Tibial nerve (tissue), 4 donors: ENCODE measurements at regions not wholly inside any gene's neighbourhood (a gene's known extent, or its start where the extent isn't known, plus 50 kb on each side); places are given as distances from the start of the nearest gene placed in this dataset.

Experiments used
- DNase-seq, 2 donors: peaks; one replicate each; pipeline ENCODE4 v3.0.0-alpha.2; 2019; ENCODE audit warnings: low spot score in 2 of 2
- H3K27ac ChIP-seq, 4 donors: fragments of 200-600 bp; sonication (generic) in 3 of 4; one replicate each; pipeline ENCODE4 v1.5.1; 2017 to 2019; ENCODE audit warnings: mild to moderate bottlenecking in 1 of 4
- H3K27me3 ChIP-seq, 2 donors: fragments of 200-600 bp; sonication (generic) in 1 of 2; one replicate each; pipeline versions ENCODE4 v1.5.1 to v1.6.0; 2017 to 2019
- H3K36me3 ChIP-seq, 3 donors: fragments of 200-600 bp; sonication (generic); one replicate each; pipeline ENCODE4 v1.5.1; 2018 to 2019
- H3K4me1 ChIP-seq, 4 donors: fragments of 200-600 bp; sonication (generic) in 3 of 4; one replicate each; pipeline ENCODE4 v1.5.1; 2017 to 2019
- H3K4me3 ChIP-seq, 4 donors: fragments of 200-600 bp; sonication (generic) in 3 of 4; one replicate each; pipeline ENCODE4 v1.5.1; 2017 to 2019; ENCODE audit warnings: mild to moderate bottlenecking in 1 of 4, moderate library complexity in 1 of 4
- H3K9me3 ChIP-seq, 4 donors: fragments of 200-600 bp; sonication (generic) in 3 of 4; one replicate each; pipeline ENCODE4 v1.5.1; 2017 to 2019
- EP300 ChIP-seq, 2 donors: sonication (generic); formaldehyde crosslinking; IDR thresholded peaks; one replicate each; pipeline ENCODE4 v1.6.1; 2017; ENCODE audit warnings: antibody characterized with exemption in 2 of 2, mild to moderate bottlenecking in 1 of 2
- POLR2A ChIP-seq, 2 donors: fragments of 450-650 bp; IDR thresholded peaks; one replicate each; pipeline ENCODE4 v1.6.1; 2017; ENCODE audit warnings: antibody characterized with exemption in 2 of 2, mild to moderate bottlenecking in 2 of 2, moderate library complexity in 2 of 2
- WGBS, 2 donors: methylation state at CpG; one replicate each; pipeline ENCODE4 v1.1.5; 2018; 5-methylcytosine and 5-hydroxymethylcytosine counted together
- TF ChIP-seq, protein P1 (sequence below), 5 experiments: fragments of 200-600 bp in 3 of 5; fragments of 450-650 bp in 2 of 5; sonication (generic) in 3 of 5; IDR thresholded peaks; one replicate each; pipeline ENCODE4 v1.5.1; 2016 to 2019; ENCODE audit warnings: antibody characterized with exemption in 5 of 5, mild to moderate bottlenecking in 3 of 5, moderate library complexity in 2 of 5

- no peaks in the 10 kb centered on the region for H3K27me3 ChIP-seq
- H3K9me3 ChIP-seq: no peaks in the 10 kb centered on the region
- H3K36me3 ChIP-seq: no peaks in the 10 kb centered on the region
- TF ChIP-seq EP300 (IDR thresholded peaks at IDR 0.05) (peak in 1 of 2 donors; percentile 35), POLR2A (IDR thresholded peaks at IDR 0.05) (no peak)
- peaks cover 0 to 74% (median 65%) of the 10 kb centered on the region in 4 donors for H3K4me1 ChIP-seq
- H3K4me3 ChIP-seq: no peak overlapping the region
- 43 to 52% methylated on average over 15 of the region's 15 CpGs for WGBS, 2 donors
- peak overlapping the region; percentile 63 to 97 (median 92) for H3K27ac ChIP-seq
- no peak for DNase-seq
These were observed 107.0 kb upstream of the IRF2BP2 start for GRCh38 chr1:234716908-234717375.

DNA sequence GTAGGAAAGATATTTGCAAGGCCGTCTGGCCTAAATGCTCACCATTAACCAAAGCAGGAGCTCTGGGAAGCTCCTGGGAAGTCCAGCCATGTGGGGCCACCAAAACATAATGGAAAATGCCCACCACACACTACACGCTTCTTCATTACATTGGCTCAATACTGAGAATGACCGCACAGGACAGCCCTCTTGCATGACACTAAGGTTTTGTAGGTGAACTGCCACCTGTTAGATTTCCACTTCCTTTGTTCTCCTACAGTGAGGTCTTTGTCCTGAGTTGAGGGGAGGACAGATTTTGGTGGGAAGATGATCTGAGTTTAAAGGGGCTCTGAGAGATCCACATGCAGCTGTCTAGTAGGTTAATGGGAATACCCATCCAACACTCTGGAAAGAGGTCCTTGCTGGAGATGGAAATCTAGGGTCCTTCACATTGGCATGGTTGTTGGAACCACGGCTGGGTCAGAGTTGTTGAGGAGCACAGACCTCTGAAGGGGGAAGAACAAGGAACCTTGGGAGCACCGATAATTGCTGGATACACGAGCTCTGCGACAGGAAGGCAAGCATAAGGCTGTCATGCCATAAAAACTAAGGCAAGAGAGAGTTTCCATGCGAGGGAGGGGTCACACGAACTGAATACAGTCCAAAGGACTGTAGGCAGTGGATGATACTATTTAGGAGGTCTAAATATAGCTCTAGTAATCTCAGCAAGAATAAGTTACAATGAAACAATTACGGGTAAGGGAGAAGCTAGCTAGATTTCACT lies 105.5 kb upstream of the IRF2BP2 start:
- H3K36me3 ChIP-seq: no peaks in the 10 kb centered on the region
- DNase-seq: no peak
- peak overlapping the region in 3 of 4 donors; percentile 91 to 97 (median 94) for H3K27ac ChIP-seq
- no peak for TF ChIP-seq POLR2A (IDR thresholded peaks at IDR 0.05)
- TF ChIP-seq, protein P1, sequence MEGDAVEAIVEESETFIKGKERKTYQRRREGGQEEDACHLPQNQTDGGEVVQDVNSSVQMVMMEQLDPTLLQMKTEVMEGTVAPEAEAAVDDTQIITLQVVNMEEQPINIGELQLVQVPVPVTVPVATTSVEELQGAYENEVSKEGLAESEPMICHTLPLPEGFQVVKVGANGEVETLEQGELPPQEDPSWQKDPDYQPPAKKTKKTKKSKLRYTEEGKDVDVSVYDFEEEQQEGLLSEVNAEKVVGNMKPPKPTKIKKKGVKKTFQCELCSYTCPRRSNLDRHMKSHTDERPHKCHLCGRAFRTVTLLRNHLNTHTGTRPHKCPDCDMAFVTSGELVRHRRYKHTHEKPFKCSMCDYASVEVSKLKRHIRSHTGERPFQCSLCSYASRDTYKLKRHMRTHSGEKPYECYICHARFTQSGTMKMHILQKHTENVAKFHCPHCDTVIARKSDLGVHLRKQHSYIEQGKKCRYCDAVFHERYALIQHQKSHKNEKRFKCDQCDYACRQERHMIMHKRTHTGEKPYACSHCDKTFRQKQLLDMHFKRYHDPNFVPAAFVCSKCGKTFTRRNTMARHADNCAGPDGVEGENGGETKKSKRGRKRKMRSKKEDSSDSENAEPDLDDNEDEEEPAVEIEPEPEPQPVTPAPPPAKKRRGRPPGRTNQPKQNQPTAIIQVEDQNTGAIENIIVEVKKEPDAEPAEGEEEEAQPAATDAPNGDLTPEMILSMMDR (IDR thresholded peaks at IDR 0.05): no peak
- no peak for TF ChIP-seq EP300 (IDR thresholded peaks at IDR 0.05)
- 72 to 74% methylated on average over 10 of the region's 10 CpGs for WGBS, 2 donors
- no peaks in the 10 kb centered on the region for H3K27me3 ChIP-seq
- no peaks in the 10 kb centered on the region for H3K9me3 ChIP-seq
- H3K4me3 ChIP-seq: no peak overlapping the region
- peaks cover 0 to 59% (median 50%) of the 10 kb centered on the region in 4 donors for H3K4me1 ChIP-seq

DNA sequence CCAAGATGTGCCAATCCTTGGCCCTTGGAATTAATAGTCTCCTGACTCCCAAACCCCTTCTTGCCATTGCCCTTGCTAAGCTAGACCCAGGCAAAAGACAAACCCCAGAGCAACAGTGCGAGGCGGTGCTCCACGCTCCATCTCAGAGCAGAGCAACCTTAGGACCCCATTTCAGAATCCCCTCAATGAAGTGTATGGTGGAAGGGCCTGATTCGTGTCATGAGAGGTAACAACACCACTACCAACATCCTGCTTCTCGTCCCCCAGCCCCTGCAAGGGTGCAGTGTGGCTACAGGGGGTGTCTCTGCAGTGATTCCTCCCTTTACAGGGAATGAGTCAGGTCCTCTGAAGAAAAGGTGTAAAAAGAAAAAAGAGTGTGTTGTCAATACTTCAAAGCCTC lies 103.9 kb upstream of the IRF2BP2 start:
- Histone ChIP-seq H3K4me3 (no peak overlapping the region), H3K9me3 (no peaks in the 10 kb centered on the region), H3K4me1 (peaks cover 0 to 43% (median 35%) of the 10 kb centered on the region in 4 donors), H3K36me3 (no peaks in the 10 kb centered on the region), H3K27ac (no peak overlapping the region), H3K27me3 (no peaks in the 10 kb centered on the region)
- no peak for DNase-seq
- TF ChIP-seq, protein P1 (IDR thresholded peaks at IDR 0.05): no peak
- TF ChIP-seq POLR2A (IDR thresholded peaks at IDR 0.05) (no peak), EP300 (IDR thresholded peaks at IDR 0.05) (no peak)
- WGBS, 2 donors: 91 to 100% methylated on average over 5 of the region's 5 CpGs

DNA sequence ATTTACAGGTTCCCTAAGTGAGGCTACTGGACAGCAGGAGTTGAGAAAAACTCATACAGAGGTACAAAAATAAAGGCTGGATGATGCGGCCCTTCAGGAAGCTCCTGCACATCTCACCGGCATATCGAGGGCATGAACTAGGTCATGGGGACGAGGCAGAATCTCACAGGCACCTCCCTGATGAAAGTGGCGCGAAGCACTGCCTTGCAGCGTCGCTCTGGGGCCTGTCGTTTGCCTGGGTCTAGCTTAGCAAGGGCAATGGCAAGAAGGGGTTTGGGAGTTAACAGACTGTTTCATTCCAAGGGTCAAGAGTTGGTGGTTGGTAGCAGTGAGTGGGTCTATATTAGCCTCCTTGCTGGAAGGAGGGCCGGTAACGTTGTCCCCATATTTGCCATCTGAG lies 103.5 kb upstream of the IRF2BP2 start:
- peaks cover 0 to 39% (median 31%) of the 10 kb centered on the region in 4 donors for H3K4me1 ChIP-seq
- WGBS, 2 donors: 85 to 92% methylated on average over 11 of the region's 11 CpGs
- no peaks in the 10 kb centered on the region for H3K9me3 ChIP-seq
- H3K36me3 ChIP-seq: no peaks in the 10 kb centered on the region
- no peaks in the 10 kb centered on the region for H3K27me3 ChIP-seq
- no peak for TF ChIP-seq POLR2A (IDR thresholded peaks at IDR 0.05)
- TF ChIP-seq EP300 (IDR thresholded peaks at IDR 0.05): no peak
- TF ChIP-seq, protein P1 (IDR thresholded peaks at IDR 0.05): no peak
- no peak for DNase-seq
- H3K27ac ChIP-seq: no peak overlapping the region
- no peak overlapping the region for H3K4me3 ChIP-seq

- DNase-seq: no peak
- Histone ChIP-seq H3K4me1 (peaks cover 0 to 33% (median 27%) of the 10 kb centered on the region in 4 donors), H3K9me3 (no peaks in the 10 kb centered on the region), H3K27ac (no peak overlapping the region), H3K4me3 (no peak overlapping the region), H3K36me3 (no peaks in the 10 kb centered on the region), H3K27me3 (no peaks in the 10 kb centered on the region)
- TF ChIP-seq POLR2A (IDR thresholded peaks at IDR 0.05) (no peak), EP300 (IDR thresholded peaks at IDR 0.05) (no peak)
- TF ChIP-seq, protein P1 (IDR thresholded peaks at IDR 0.05): no peak
- 88 to 95% methylated on average over 5 of the region's 5 CpGs for WGBS, 2 donors
These were observed 102.9 kb upstream of the IRF2BP2 start for GRCh38 chr1:234712891-234713305.
